Bone marrow (tissue), 2 donors: ENCODE measurements at regions not wholly inside any gene's neighbourhood (a gene's known extent, or its start where the extent isn't known, plus 50 kb on each side); places are given as distances from the start of the nearest gene placed in this dataset.
"Not testable (repeated sequence)": the region's sequence is repeated elsewhere in the genome, so short reads cannot be mapped to it uniquely, and the experiment has no call there.

ENCODE experiments used
- DNase-seq, 2 donors: peaks; one replicate each; lab custom pipeline; 2025; lab: John Stamatoyannopoulos, UW

DNA sequence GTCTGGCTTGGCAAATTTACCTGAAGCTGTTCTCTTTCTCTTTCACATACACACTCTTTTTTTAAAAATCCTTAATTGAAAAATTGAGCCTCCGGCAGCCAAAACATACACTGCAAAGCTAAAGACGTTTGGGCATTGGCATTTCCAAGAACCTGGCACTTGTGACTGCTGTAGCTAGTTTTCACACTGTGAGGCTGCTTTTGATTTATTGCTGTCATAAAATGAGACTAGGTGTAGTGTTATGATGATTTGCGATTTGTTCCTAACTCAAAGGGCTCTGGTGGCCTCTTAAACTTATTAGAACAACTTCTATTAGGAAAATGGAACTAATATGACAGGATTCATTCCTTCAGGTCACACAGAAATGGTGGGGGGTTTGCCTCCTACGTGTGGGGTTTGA lies 377.1 kb upstream of the FAR2 start:
- no peak for DNase-seq

DNA sequence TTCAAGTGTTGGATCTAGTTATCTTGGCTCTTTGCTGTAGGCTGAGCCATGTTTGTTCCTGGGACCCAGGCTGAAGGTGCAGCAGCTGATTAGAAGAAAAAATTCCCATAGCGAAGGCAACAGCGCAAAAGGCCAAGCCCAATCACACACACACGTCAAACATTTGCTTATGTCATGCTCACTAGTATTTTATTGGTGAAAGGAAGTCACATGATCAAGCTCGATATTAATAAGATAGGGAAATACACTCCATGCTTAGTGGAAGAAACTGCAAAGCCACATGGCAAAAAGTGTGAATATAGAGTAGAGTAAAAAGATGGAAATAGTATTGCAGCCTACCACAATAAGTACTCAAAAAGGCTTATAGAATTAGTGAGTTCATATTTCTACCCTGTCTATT lies 373.5 kb upstream of the FAR2 start:
- DNase-seq = no peak

DNA sequence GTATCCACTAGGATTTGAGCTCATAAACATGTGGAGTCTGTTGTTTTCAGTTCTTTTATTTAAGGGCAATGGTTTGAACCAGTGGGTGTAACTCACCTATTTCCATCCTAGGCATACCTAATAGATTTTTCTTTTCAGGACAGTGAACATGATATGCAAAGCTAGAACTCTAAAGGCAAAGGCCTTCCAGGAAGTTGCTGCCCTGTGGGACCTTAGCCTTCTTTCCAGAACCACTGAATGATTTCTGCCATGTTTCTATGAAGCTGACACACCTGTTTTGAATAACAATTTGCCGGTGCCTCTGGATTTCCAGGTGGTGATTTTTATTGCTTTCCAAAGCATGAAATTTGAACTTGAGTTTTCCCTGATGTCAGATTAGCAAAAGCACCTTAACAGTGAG lies 372.9 kb upstream of the FAR2 start:
- no peak for DNase-seq

DNA sequence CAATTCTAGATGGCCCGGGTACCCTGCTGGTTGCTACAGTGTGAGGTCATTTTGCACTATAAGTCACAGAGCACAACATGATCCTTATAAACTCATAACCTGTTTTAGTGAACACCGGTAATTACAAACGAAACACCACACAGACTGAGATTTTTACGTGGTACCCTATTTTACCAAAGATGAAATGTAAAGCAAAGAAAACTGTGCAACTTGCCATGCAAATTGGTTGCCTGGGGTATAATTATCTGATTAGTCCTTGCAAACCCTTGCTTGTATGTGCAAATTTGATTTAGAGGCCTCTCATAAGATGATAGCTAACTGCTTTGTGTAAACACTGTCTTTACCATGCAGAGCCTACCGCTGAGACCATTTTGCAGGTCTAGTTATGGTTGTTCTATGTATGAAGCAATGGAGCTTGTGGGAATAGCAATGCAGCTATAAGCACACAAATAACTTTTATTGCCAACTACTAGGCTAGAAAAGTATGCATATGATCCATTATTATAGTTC lies 372.1 kb upstream of the FAR2 start:
- DNase-seq = no peak

DNA sequence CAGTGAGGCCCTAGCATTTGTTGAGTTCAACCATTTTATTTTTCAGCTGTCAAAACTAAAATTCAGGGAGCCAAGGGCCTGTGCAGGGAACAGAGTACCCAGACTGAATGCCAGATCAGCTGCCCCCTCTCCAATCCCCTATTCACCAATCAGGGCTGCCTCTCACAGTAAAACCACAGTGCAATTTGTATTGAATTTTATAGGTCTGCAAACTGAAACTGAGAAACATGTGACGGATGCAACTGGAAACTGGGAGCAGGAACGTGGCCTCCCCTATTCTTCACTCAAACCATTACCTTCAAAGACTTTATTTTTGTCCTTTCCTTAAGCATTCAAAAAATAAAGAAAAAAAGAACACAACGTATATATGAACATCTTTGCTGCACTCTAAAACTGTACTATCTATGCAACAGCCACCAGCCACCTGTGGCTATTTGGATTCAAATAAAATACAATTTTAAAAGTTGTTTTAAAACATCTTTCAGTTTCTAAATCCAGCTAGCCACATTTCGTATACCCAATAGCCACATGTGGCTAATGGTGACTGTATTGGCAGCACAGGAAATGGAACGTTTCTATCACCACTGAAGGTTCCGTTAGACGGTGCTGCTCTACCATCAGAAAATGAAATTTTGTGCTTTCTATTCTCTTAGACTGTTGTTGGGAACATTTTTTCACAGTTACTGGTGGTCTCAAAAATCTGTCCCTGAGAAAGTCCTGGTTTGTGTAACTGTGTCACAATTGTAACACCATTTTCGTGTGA lies 371.3 kb upstream of the FAR2 start:
- no peak for DNase-seq

DNA sequence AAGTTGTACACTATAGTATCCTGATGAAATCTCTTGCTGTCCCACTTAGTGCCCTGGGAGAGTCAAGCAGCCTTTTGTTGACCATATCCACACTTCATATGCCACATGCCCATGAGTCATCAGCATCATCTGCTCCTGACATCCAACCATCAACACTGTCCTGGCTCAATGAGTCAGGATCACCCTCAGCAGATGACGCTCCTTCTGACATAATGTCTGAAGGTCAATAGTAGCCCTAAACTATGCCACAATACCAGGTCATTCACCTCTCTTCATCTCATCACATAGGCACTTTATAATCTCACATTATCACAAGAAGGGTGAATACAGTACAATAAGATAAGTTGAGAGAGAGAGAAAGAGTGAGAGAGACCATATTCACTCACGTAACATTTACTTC lies 369.0 kb upstream of the FAR2 start:
- no peak for DNase-seq

DNA sequence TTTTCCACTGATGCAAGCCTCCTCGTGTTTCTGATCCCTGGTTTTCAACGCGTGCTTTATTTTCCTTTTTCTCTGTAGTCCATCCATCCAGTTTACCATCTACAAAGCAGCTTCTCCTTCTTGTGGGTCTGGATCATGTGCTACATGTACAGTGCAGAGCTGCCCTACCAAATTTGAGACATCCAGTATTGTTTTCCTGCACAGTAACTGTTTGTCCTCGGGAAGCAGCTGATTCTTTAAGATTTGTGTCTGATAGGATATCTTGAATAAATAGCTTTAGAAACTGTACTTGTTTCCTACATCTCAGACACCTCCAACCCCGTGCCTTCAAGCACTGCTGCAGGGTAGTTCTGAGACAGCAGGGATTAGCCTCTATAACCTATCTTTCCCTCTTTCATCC lies 368.1 kb upstream of the FAR2 start:
- DNase-seq = no peak

DNA sequence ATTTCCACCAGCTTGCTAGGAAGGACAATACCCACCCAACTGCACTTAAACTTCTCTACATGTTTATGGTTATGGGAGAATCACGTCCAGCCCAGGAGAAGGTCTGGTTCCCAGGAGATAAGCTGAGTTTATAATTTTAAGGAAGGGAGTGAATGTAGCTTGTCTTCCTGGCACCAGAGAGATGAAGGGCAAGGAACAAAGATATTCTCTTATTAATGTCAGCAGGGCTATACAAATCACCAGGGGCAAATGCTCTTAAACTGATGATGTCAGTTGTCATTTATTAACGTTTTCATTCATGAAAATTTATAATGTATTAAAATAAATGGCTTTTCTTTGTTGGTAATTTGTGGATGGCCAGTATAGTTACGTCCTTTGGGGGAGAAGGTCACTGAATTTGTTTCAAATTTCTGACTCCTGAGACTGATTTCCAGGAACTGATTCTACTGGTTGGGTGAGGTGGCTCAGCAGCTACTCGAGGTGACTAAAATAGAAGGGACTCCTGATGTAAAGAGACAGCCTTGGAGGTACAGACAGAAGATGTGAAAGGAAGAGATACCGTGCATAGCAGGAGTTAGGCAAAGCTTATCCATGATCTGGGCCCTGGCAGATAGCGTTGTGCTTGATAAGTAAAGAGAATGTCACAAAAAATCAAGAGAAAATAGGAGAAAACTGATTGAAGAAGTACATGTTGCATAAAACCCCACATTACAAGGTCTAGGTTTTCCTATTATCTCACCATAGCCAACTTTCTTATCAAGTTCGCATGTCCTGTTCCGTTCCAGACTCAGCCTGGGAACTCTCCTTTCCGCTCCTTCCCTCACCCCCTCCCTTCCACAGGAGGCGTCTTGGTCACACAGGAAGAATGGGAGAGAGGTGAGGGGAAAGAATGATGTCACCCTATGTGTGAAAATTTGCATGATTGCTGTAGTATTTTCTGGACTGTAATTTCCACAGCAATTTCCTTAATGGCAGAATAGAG lies 367.1 kb upstream of the FAR2 start:
- DNase-seq = no peak

DNA sequence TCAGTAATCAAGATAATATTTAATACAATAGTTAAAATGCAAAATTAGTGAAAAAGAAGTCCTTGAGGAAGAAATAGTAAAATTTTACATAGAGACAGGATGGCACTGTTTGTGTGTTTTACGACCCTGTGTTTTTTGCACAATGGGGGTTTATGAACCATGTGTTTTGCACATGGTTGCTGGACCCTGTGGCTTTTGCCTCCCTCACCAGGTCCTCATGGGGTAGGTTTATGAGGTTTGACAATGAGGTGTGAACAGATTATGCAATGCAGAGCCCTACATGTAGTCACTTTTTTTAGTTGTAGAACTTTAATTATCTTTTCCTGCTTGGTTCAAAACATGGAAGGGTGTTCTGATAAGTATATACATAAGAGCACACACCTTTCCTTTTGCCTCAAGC lies 366.3 kb upstream of the FAR2 start:
- DNase-seq = no peak

DNA sequence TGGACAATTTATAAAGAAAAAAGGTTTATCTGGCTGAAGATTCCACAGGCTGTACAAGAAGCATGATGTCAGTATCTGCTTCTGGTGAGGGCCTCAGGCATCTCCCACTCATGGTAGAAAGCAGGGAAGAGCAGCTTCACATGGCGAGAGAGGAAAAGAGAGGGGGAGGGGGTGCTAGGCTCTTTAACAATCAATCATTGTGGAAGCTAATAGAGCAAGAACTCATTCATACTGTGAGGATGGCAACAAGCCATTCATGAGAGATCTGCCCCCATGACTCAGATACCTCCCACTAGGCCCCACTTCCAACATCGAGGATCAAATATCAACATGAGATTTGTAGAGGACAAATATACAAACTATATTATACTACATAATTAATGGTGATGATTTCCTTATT lies 361.9 kb upstream of the FAR2 start:
- DNase-seq = no peak

DNA sequence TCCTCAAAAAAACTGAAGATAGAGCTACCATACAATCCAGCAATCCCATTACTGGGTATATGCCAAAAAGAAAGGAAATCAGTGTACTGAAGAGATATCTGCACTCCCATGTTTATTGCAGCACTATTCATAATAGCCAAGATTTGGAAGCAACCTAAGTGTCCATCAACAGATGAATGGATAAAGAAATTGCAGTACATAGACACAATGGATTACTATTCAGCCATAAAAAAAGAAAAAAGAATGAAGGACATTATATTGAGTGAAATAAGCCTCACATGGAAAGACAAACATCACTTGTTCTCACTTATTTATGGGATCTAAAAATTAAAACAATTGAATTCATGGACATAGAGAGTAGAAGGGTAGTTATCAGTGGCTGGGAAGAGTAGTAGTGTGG lies 360.8 kb upstream of the FAR2 start:
- not testable (repeated sequence) for DNase-seq

DNA sequence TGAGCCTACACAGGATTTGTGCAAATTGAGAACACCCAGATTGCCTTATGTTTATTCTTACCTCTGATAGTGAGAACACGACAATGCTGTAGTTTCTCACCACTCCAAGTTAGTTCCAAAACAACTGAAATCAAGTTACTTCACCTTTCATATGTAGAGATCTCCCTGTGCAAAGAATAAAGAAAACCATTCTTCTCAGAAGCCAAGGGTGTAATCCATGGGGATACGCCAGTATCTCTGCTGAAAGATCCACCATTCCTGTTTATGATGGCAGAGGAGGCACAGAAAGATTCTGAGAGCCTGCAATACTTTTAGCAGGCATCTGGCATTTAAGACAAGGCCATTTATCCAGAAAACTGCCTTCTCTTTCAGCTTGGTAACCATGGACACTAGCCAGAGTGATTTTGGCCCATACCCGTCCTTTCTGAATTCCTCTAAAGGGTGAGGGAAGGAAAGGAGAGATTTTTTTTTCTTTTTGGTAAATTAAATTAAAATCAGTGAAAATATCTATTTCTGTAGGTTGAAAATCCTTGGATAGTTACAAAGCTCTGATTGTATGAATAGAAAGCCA lies 355.4 kb upstream of the FAR2 start:
- no peak for DNase-seq

DNA sequence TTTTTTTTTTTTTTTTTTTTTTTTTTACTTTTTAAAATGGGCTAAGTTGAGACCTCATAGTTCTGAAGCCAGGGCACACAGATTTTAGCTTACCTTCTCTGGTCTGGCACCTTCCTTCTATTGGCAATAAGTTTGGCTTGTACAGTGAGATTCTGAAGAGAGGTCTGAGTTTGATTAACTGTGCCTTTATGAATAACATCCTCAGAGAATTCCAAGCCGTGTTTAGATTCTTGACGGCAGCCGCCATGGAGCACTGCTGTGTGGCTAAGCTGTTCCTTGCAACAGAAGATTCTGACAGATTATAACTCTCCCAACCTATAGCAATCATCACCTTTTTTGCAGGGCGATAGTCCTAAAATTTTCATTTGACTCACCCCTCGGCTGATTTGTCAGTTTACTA lies 354.9 kb upstream of the FAR2 start:
- DNase-seq = no peak

DNA sequence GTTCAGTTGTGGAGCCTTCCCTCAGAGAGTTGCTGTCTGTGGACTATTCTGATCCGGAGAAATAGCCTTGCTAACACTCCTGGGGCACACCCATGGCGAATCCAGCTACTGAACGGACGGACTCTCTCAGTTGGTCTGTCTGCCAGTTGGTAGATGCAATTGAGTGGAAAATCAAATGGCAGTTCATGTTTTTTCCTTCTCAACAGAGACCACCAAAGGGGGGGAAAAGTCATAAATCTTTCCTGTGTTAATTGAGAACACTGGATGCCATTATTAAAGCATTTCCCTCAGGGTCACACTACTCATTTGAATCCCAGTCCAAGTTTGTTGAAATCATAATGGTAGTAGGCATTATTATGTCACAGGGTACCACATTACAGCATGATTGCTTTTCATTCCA lies 354.3 kb upstream of the FAR2 start:
- no peak for DNase-seq

DNA sequence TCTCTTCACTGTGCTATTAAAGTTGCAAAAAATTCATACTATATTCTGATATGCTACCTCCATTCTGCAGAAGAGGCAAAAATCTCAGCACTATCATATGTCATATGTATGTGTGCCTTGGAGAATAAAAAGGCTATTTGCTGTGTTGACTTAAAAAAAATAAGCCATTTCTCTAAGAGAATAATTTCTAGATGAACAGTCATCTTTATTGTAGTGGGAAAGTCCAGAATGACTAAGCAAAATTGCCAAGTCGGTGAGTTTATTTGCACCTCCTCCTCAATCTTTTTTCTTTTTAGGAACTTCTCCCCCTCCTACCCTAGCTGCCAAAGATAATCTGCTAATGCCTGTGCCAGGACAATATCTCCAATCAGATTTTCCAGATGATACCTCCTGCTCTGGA lies 353.8 kb upstream of the FAR2 start:
- no peak for DNase-seq

DNA sequence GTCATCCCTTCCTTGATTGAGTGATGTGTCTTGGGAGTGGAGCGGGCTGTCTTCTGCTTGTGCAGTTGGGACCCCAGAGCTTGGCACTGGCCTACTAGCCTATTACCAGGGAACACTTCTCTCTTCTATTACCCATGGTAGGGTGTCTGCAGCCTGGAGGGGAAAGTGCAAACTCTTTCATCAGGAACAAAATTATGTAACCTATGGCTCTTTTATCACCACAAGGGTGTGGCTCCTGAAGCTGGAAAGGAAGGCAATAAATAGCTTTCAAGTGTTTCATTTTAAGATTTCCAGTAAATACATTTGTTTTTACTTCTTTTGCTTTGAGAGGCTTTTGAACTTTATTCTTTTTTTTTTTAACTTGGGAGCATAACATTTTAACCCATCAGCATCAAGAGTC lies 349.7 kb upstream of the FAR2 start:
- no peak for DNase-seq

DNA sequence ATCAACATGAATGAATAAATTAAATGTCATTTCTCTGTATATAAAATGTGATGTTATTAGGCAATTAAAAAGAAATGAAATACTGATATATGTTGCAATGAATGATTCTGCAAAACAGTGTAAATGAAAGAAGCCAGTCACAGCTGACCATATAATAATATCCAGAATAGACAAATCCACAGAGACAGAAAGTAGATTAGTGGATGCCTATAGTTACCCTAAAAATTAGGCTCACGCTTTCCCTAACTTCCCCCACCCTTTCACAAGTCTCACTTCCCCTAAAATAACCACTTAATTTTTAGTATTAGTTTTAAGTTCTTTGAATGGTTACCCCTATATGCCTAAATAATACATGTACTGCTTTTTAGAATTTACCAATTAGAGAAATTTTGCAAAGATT lies 348.9 kb upstream of the FAR2 start:
- no peak for DNase-seq

DNA sequence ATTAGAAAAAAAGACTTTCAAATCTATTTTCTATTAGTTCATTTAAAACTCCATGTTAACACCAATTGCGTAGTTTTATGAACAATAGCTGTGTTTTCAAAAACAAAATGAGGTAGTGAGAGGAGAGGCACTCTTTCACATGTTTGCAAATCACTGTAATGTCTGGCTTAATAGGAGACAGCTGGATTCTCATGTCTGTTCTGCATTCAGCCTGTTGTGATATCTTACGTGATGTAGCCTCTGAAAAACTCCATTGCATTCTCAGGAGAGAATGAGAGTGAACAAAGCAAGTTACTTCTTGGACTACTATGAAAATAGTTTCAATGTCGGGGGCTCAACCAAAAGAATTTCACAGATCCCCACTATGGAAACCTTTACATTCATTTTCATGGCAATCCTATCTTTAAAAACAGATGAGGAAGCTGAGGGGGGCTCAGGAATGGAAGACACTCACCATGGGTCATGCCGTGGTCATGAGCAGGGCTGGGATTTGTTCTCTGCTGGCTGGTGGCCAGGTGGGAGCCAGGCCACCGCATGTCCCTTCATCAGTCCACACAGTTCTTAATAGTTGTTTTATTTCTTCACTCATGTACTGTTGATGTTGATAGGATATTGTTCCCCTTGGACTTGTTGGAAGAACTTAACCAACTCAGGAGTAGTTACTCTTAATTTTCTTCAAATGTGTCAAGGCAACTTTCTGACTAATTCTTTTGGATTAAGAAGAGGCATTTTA lies 346.2 kb upstream of the FAR2 start:
- no peak for DNase-seq

DNA sequence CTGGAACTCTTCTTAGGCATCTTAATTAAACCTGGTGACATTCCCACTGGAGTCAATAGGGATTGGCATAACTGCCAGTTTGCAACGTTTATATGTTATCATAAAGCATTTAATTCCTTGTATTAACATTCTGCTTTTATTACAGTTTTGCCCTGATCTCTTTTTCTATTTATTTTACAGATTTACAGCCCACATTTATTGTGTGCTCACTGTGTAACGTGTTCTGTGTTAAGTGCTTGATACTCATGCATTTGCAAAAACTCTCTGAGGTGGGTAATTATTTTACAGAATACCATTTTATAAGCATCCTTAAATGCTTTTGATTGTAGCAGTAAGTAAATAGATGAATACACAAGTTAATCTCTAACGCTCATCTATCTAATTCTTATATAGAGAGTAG lies 341.5 kb upstream of the FAR2 start:
- no peak for DNase-seq

DNA sequence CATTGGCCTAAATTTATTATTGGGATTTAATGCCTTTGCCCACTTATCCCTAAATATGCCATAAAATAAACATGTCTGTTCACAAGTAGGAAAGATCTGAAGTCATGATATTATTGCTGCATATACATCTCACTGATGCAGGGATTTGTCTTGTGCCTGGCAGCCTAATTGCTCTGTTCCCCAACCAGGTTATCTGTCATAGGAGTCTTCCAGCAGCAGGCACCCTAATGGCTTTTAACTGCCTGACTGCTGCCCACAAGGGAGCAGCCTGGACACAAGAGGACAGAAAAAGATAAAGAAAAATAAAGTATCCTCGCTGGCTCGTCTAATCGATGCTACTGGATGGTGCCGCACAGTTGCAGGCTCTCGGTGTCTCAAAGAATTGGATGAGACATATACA lies 337.6 kb upstream of the FAR2 start:
- DNase-seq = no peak

DNA sequence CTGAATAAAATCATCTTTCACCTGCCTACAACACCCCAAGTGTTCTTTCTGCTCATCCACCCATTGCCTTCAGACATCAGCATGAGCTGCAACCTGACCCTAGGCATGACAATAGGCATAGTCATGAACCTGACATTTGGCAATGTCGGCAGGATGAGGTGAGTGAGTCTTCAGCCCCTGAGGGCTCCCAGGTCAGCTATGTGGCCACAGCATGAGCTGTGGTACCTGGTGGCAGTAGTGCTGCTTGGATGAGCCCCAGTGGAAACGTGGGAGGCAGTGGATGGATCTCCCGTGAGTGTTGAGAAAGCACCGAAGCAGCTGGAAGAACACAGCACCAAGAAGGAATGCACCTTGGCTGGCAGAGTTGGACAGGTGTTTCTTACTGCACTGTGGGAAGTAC lies 334.8 kb upstream of the FAR2 start:
- DNase-seq = no peak

DNA sequence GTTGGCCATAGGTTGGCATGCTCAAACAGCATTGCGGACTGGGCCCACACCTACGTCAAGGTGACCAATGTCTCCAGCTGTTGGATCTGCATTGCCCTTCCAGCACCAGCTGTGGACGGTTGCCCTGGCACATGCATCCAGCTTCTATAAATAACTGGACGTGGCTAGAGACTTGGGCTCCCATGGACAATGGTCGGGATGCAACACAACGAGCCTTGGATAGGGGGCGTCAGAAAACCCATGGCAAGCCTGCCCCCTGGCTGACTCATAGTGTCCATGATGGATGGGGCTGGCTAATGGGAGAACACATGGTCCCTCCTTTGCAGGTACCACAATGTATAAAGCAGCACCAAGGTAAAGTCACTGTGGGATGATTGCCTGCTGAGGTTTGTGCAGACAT lies 331.6 kb upstream of the FAR2 start:
- DNase-seq = no peak
